Skeletal muscle tissue (tissue), 3 donors: ENCODE measurements at regions not wholly inside any gene's neighbourhood (a gene's known extent, or its start where the extent isn't known, plus 50 kb on each side); places are given as distances from the start of the nearest gene placed in this dataset.

Experiments
- H3K27ac ChIP-seq: one replicate; pipeline ENCODE4 v1.7.0; 2013; ENCODE audit warnings: mild to moderate bottlenecking, low read depth, low read length, inconsistent platforms
- H3K27me3 ChIP-seq, 3 donors: one replicate each; pipeline ENCODE4 v1.7.0; 2013; ENCODE audit warnings: low read length in 3 of 3; ENCODE audit not compliant: control insufficient read depth in 3 of 3, insufficient read depth in 3 of 3
- H3K36me3 ChIP-seq, 3 donors: one replicate each; pipeline ENCODE4 v1.7.0; 2013; ENCODE audit warnings: low read length in 3 of 3; ENCODE audit not compliant: control insufficient read depth in 3 of 3, insufficient read depth in 3 of 3
- H3K4me1 ChIP-seq, 3 donors: one replicate each; pipeline ENCODE4 v1.7.0; 2013; ENCODE audit warnings: low read length in 3 of 3, mild to moderate bottlenecking in 3 of 3; ENCODE audit not compliant: control insufficient read depth in 3 of 3, insufficient read depth in 3 of 3
- H3K4me3 ChIP-seq, 3 donors: one replicate each; pipeline ENCODE4 v1.7.0; 2013; ENCODE audit warnings: low read length in 3 of 3
- H3K9ac ChIP-seq, 3 donors: one replicate each; pipeline ENCODE4 v1.7.0; 2013; ENCODE audit warnings: low read length in 3 of 3, mild to moderate bottlenecking in 3 of 3, moderate library complexity in 2 of 3, low read depth in 1 of 3
- H3K9me3 ChIP-seq, 3 donors: one replicate each; pipeline ENCODE4 v1.7.0; 2013; ENCODE audit warnings: low read length in 3 of 3; ENCODE audit not compliant: control insufficient read depth in 3 of 3
- donor health status: Osteomylitis.

- Histone ChIP-seq H3K9me3 (no peaks in the 10 kb centered on the region), H3K4me3 (no peak overlapping the region), H3K36me3 (no peaks in the 10 kb centered on the region), H3K4me1 (no peaks in the 10 kb centered on the region), H3K9ac (no peak overlapping the region), H3K27me3 (no peaks in the 10 kb centered on the region), H3K27ac (no peak overlapping the region)
Measured at GRCh38 chr12:90048918-90049317, 340.3 kb upstream of the ATP2B1 start.

GRCh38 chr12:90045559-90045958 lies 336.9 kb upstream of the ATP2B1 start:
- H3K9me3 ChIP-seq: no peaks in the 10 kb centered on the region
- H3K36me3 ChIP-seq: no peaks in the 10 kb centered on the region
- no peaks in the 10 kb centered on the region for H3K4me1 ChIP-seq
- H3K27me3 ChIP-seq: no peaks in the 10 kb centered on the region
- H3K9ac ChIP-seq: no peak overlapping the region
- no peak overlapping the region for H3K4me3 ChIP-seq
- no peak overlapping the region for H3K27ac ChIP-seq

GRCh38 chr12:90044069-90044468 lies 335.4 kb upstream of the ATP2B1 start:
- Histone ChIP-seq H3K9me3 (no peaks in the 10 kb centered on the region), H3K9ac (no peak overlapping the region), H3K36me3 (no peaks in the 10 kb centered on the region), H3K4me1 (no peaks in the 10 kb centered on the region), H3K27ac (no peak overlapping the region), H3K4me3 (no peak overlapping the region), H3K27me3 (no peaks in the 10 kb centered on the region)

GRCh38 chr12:90042920-90043641 lies 334.4 kb upstream of the ATP2B1 start:
- no peak overlapping the region for H3K27ac ChIP-seq
- H3K9ac ChIP-seq: no peak overlapping the region
- H3K27me3 ChIP-seq: no peaks in the 10 kb centered on the region
- H3K9me3 ChIP-seq: no peaks in the 10 kb centered on the region
- H3K4me3 ChIP-seq: no peak overlapping the region
- H3K36me3 ChIP-seq: no peaks in the 10 kb centered on the region
- H3K4me1 ChIP-seq: no peaks in the 10 kb centered on the region

- Histone ChIP-seq H3K27me3 (no peaks in the 10 kb centered on the region), H3K4me1 (peaks cover 0 to 3% (median 0%) of the 10 kb centered on the region in 3 donors), H3K36me3 (no peaks in the 10 kb centered on the region), H3K9ac (no peak overlapping the region), H3K9me3 (peaks cover 0 to 4% (median 0%) of the 10 kb centered on the region in 3 donors), H3K4me3 (no peak overlapping the region), H3K27ac (peak overlapping the region; percentile 48)
Measured at GRCh38 chr12:90038289-90038688, 329.7 kb upstream of the ATP2B1 start.

- Histone ChIP-seq H3K4me3 (no peak overlapping the region), H3K9me3 (peaks cover 0 to 4% (median 0%) of the 10 kb centered on the region in 3 donors), H3K27ac (peak overlapping the region; percentile 48), H3K27me3 (no peaks in the 10 kb centered on the region), H3K4me1 (peaks cover 0 to 3% (median 0%) of the 10 kb centered on the region in 3 donors), H3K36me3 (no peaks in the 10 kb centered on the region), H3K9ac (no peak overlapping the region)
Measured at GRCh38 chr12:90037740-90038139, 329.1 kb upstream of the ATP2B1 start.

- Histone ChIP-seq H3K36me3 (no peaks in the 10 kb centered on the region), H3K4me1 (peaks cover 0 to 3% (median 0%) of the 10 kb centered on the region in 3 donors), H3K9ac (no peak overlapping the region), H3K27ac (no peak overlapping the region), H3K27me3 (no peaks in the 10 kb centered on the region), H3K4me3 (no peak overlapping the region), H3K9me3 (peaks cover 0 to 4% (median 0%) of the 10 kb centered on the region in 3 donors)
Measured at GRCh38 chr12:90036637-90037036, 328.0 kb upstream of the ATP2B1 start.

GRCh38 chr12:90030726-90031125 lies 322.1 kb upstream of the ATP2B1 start:
- no peak overlapping the region for H3K27ac ChIP-seq

GRCh38 chr12:90029317-90029716 lies 320.7 kb upstream of the ATP2B1 start:
- H3K4me3 ChIP-seq: peak overlapping the region in 1 of 3 donors; percentile 14
- no peaks in the 10 kb centered on the region for H3K36me3 ChIP-seq
- no peaks in the 10 kb centered on the region for H3K27me3 ChIP-seq
- no peak overlapping the region for H3K9ac ChIP-seq
- H3K27ac ChIP-seq: peak overlapping the region; percentile 16
- H3K9me3 ChIP-seq: no peaks in the 10 kb centered on the region
- H3K4me1 ChIP-seq: peaks cover 12 to 16% (median 14%) of the 10 kb centered on the region in 3 donors

More at GRCh38 chr12:90030726-90031125, 322.1 kb upstream of the ATP2B1 start:
- H3K36me3 ChIP-seq: no peaks in the 10 kb centered on the region
- H3K9ac ChIP-seq: no peak overlapping the region
- no peaks in the 10 kb centered on the region for H3K27me3 ChIP-seq
- H3K4me1 ChIP-seq: peaks cover 12 to 16% (median 14%) of the 10 kb centered on the region in 3 donors
- H3K4me3 ChIP-seq: no peak overlapping the region
- no peaks in the 10 kb centered on the region for H3K9me3 ChIP-seq

- H3K27ac ChIP-seq: peak overlapping the region; percentile 16
- H3K36me3 ChIP-seq: no peaks in the 10 kb centered on the region
- no peaks in the 10 kb centered on the region for H3K9me3 ChIP-seq
- peaks cover 12 to 16% (median 14%) of the 10 kb centered on the region in 3 donors for H3K4me1 ChIP-seq
- no peaks in the 10 kb centered on the region for H3K27me3 ChIP-seq
- no peak overlapping the region for H3K4me3 ChIP-seq
- H3K9ac ChIP-seq: no peak overlapping the region
Measured at GRCh38 chr12:90028635-90029051, 320.0 kb upstream of the ATP2B1 start.
